WI38 (cell line): ENCODE measurements at regions not wholly inside any gene's neighbourhood (a gene's known extent, or its start where the extent isn't known, plus 50 kb on each side); places are given as distances from the start of the nearest gene placed in this dataset.
A peak's percentile ranks its signal among the peaks of the same experiment; 100 is the strongest.

Experiments used
- H3K4me3 ChIP-seq: 2 replicates; pipeline ENCODE4 v1.5.1; 2011; ENCODE audit warnings: low read depth, mild to moderate bottlenecking, control low read depth, low read length
- TF ChIP-seq, protein P1 (sequence below): IDR thresholded peaks from 2 replicates; pipeline ENCODE4 v1.5.1; 2012; ENCODE audit warnings: low read depth, mild to moderate bottlenecking, control low read depth, low read length

DNA sequence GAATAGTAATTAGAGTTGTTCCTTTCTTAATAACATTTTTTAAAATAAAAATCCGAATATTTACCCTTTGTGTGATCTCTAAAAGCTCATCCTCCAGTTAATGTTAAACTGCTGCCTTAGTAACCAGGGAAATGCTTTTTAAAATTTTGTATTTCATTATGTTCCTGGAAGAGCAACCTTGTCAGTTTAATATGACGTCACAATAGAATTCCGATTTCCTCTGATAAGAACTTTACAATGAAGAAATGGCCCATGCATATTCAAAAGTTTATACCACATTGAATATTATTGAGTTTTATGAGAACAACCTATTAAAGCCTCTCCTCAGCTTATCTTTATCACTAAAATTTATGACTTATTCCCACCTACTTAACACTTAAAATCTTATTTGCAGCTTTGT lies 1566.6 kb downstream of the EFNB2 start:
- TF ChIP-seq, protein P1, sequence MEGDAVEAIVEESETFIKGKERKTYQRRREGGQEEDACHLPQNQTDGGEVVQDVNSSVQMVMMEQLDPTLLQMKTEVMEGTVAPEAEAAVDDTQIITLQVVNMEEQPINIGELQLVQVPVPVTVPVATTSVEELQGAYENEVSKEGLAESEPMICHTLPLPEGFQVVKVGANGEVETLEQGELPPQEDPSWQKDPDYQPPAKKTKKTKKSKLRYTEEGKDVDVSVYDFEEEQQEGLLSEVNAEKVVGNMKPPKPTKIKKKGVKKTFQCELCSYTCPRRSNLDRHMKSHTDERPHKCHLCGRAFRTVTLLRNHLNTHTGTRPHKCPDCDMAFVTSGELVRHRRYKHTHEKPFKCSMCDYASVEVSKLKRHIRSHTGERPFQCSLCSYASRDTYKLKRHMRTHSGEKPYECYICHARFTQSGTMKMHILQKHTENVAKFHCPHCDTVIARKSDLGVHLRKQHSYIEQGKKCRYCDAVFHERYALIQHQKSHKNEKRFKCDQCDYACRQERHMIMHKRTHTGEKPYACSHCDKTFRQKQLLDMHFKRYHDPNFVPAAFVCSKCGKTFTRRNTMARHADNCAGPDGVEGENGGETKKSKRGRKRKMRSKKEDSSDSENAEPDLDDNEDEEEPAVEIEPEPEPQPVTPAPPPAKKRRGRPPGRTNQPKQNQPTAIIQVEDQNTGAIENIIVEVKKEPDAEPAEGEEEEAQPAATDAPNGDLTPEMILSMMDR = no peak

DNA sequence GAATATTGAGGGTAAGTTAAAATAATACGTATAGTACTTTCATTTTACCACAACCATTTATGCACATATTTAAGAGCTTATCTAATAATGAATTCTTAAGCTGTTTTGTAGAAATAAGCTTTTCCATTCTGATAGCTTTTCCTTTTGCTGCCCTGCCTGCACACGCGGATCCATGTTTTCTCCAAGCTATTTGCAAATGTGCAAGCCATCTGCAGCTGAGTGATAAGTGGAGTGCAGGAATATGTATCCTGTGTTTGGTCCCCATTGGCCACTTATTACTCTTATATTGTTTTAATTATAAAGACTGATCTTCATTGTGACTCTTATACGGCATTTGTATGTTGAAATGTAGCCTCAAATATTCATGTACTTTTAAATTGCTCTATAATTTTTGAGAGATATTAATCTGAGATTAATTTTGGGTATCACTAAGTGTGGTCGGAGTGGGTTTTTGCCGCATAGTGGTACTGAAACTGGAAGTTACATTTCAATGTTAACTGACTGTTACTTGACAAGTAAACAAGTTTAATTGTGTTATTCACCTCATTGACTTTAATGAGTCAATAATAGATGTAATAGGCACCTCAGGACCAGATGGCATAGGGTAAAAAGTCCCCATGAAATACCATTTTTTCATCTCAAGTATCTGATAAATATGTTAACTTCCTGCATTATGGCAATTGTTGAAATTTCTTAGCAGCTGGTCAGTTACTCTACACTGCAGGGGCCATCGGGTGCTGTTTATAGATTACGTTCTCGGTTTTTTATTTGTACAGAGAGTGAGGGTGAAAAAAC lies 1567.4 kb downstream of the EFNB2 start:
- TF ChIP-seq, protein P1 = no peak
- H3K4me3 ChIP-seq = peak overlapping the region; percentile 38

More for the DNA sequence above, 1566.6 kb downstream of the EFNB2 start:
- no peak overlapping the region for H3K4me3 ChIP-seq

DNA sequence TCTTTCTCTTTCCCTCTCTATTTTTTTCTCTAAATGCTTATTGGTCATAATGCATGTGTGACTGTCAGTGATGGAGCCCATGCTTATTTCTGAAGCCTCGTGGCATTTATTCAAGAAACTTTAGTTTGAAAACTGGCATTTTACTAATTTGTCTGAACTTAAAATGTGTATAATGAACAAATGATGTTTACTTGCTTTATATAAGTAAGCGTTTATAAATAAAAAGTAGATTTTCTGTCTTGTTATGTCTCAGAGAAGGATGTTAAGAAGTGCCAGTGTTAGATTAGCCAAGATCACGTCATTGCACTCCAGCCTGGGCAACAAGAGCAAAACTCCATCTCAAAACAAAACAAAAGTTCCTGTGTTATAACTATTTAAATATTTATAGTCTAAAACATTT lies 1568.1 kb downstream of the EFNB2 start:
- TF ChIP-seq, protein P1 = no peak
- peak overlapping the region; percentile 38; the same call in 1 of the 2 replicates for H3K4me3 ChIP-seq

DNA sequence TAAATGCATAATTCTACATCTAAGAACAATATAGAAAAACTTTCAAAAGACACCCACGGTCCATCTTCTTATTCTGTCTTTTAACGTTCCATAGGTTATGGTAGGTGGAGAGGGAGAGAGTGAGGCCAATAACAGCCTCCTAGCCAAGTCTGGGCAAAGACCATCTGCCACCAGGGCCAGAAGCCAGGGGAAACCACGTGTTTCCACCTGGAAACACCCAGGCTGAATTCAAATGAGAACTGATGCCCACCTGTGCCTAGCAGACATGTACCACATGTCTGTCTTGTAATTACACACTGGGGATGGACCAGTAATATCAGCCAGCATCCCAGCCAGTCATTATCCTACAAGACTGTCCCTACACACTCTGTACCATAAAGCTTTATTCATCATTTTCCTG lies 1573.1 kb downstream of the EFNB2 start:
- H3K4me3 ChIP-seq = no peak overlapping the region

DNA sequence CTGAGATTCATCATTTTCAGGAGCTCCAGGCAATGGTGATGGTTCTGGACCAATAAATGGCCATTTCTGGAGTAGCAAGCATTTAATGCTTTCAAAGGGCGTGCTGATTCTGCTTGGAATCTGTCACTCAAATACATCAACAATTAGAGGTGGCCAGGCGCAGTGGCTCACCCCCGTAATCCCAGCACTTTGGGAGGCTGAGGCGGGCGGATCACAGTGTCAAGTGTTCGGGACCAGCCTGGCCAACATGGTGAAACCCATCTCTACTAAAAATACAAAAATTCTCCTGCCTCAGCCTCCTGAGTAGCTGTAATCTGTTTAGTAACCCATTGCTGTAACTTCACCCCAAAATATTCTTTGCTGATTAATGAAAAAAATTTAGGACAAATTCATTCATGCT lies 1574.2 kb downstream of the EFNB2 start:
- TF ChIP-seq, protein P1 = no peak
- H3K4me3 ChIP-seq = no peak overlapping the region

More for the DNA sequence above, 1573.1 kb downstream of the EFNB2 start:
- TF ChIP-seq, protein P1 = no peak

DNA sequence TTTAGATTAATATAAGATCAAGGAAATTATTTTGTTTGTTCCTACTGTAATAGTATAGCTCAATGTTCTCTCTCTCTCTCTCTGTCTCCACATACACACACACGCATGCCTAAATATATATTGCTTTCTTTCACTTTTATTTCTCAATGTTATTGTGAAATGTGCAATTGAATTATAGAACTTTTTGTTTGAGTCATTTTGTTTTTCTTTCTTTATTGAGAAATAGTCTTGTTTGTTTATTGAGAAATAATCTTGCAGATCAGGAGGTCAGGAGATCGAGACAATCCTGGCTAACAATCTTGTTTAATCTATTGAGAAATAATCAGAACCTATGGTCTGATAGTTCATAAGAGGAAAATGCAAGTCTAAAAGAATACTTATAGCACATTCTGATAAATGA lies 1581.3 kb downstream of the EFNB2 start:
- TF ChIP-seq, protein P1 = no peak
- peak overlapping the region; percentile 13; the same call in 1 of the 2 replicates for H3K4me3 ChIP-seq

DNA sequence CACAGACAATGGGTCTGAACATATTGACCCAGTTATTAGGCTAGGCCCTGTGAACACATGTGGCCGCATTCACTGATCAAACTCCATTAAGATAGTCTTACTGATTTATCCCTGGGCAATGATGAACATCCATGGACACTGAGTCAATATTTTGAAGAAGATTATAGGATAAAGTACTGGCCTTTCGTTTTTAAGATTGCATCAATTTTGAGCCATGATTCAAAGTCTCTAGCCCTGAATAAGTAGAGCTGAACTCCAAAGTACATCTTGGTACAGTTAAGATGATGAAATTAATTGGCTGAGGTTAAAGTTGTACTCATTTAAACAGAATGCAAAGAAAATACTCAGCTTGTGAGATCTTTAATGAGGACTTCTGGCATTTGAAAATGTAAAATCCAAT lies 1581.9 kb downstream of the EFNB2 start:
- TF ChIP-seq, protein P1 = no peak
- H3K4me3 ChIP-seq = no peak overlapping the region
